T-cell (primary cell): ENCODE measurements at regions not wholly inside any gene's neighbourhood (a gene's known extent, or its start where the extent isn't known, plus 50 kb on each side); places are given as distances from the start of the nearest gene placed in this dataset.

ENCODE experiments used
- ATAC-seq, 4 experiments: fragments of 200-7000 bp in 3 of 4; fragments of 150-1000 bp in 1 of 4; cut with Tn5 transposase; replicated peaks in 1 of 4; 1 replicate in 3 of 4; 2 replicates in 1 of 4; pipeline ENCODE4 v1.10.0; 2021; ENCODE audit warnings: moderate library complexity in 3 of 4, mild to moderate bottlenecking in 2 of 4, moderate number of reproducible peaks in 1 of 4
- CTCF ChIA-PET, 2 donors: fragments of 300-600 bp; sonication (Branson Sonifier 250); formaldehyde crosslinking; loops; one replicate each; lab custom pipeline; 2022; ENCODE audit warnings: antibody characterized with exemption in 2 of 2; lab: Charles Lee
- POLR2A ChIA-PET, 2 donors: fragments of 300-600 bp; sonication (Branson Sonifier 250); formaldehyde crosslinking; loops; one replicate each; lab custom pipeline; 2022; ENCODE audit warnings: antibody characterized with exemption in 2 of 2; lab: Charles Lee
- DNase-seq, 35 experiments: peaks; one replicate each; pipeline versions ENCODE4 v3.0.0 to v3.0.0-alpha.2; 2013 to 2023
- H3K27ac ChIP-seq: one replicate; pipeline ENCODE4 v1.5.1; 2013; ENCODE audit warnings: low read length
- H3K27me3 ChIP-seq, 2 experiments: replicated peaks in 1 of 2; 1 replicate in 1 of 2; 2 replicates in 1 of 2; pipeline versions ENCODE4 v1.6.1 to v1.7.0; 2013; ENCODE audit warnings: low read length in 1 of 2, mixed read lengths in 1 of 2; ENCODE audit not compliant: control insufficient read depth in 2 of 2, insufficient read depth in 2 of 2; ENCODE audit errors: extremely low read depth in 1 of 2
- H3K36me3 ChIP-seq, 2 donors: 1 replicate in 1 of 2; 2 replicates in 1 of 2; pipeline versions ENCODE4 v1.6.1 to v1.7.0; 2013; ENCODE audit warnings: low read length in 1 of 2; ENCODE audit not compliant: control insufficient read depth in 2 of 2, insufficient read depth in 1 of 2; ENCODE audit errors: extremely low read depth in 1 of 2
- H3K4me1 ChIP-seq, 2 experiments: 1 replicate in 1 of 2; 2 replicates in 1 of 2; pipeline versions ENCODE4 v1.6.1 to v1.7.0; 2013; ENCODE audit warnings: low read length in 2 of 2, mixed read lengths in 1 of 2; ENCODE audit not compliant: insufficient read depth in 2 of 2, control insufficient read depth in 1 of 2; ENCODE audit errors: extremely low read depth in 1 of 2
- H3K4me3 ChIP-seq, 2 donors: 1 replicate in 1 of 2; 2 replicates in 1 of 2; pipeline versions ENCODE4 v1.5.1 to v1.7.0; 2013; ENCODE audit warnings: mild to moderate bottlenecking in 2 of 2, low read length in 1 of 2, moderate library complexity in 1 of 2; ENCODE audit not compliant: control insufficient read depth in 1 of 2; ENCODE audit errors: extremely low read depth in 1 of 2
- H3K9me3 ChIP-seq: 2 replicates; pipeline ENCODE4 v1.7.0; 2013
- H3K27ac Mint-ChIP-seq, 2 donors: one replicate each; pipeline ENCODE4 v1.8.0; 2020 to 2021; ENCODE audit warnings: mild to moderate bottlenecking in 2 of 2, mixed read lengths in 2 of 2
- H3K27me3 Mint-ChIP-seq, 2 donors: one replicate each; pipeline ENCODE4 v1.8.0; 2021 to 2022; ENCODE audit warnings: mixed read lengths in 2 of 2
- H3K36me3 Mint-ChIP-seq: one replicate; pipeline ENCODE4 v1.8.0; 2021; ENCODE audit warnings: mixed read lengths
- H3K4me1 Mint-ChIP-seq, 3 donors: one replicate each; pipeline ENCODE4 v1.8.0; 2020 to 2022; ENCODE audit warnings: mixed read lengths in 3 of 3, mild to moderate bottlenecking in 1 of 3
- H3K4me3 Mint-ChIP-seq, 3 donors: one replicate each; pipeline ENCODE4 v1.8.0; 2020 to 2022; ENCODE audit warnings: mild to moderate bottlenecking in 3 of 3, mixed read lengths in 3 of 3, moderate library complexity in 3 of 3
- H3K9me3 Mint-ChIP-seq, 3 donors: one replicate each; pipeline ENCODE4 v1.8.0; 2020 to 2022; ENCODE audit warnings: mixed read lengths in 3 of 3
- WGBS: methylation state at CpG from one replicate; pipeline ENCODE4 v1.1.5; 2013; ENCODE audit warnings: missing lambda C conversion rate; ENCODE audit not compliant: insufficient coverage; 5-methylcytosine and 5-hydroxymethylcytosine counted together

DNA sequence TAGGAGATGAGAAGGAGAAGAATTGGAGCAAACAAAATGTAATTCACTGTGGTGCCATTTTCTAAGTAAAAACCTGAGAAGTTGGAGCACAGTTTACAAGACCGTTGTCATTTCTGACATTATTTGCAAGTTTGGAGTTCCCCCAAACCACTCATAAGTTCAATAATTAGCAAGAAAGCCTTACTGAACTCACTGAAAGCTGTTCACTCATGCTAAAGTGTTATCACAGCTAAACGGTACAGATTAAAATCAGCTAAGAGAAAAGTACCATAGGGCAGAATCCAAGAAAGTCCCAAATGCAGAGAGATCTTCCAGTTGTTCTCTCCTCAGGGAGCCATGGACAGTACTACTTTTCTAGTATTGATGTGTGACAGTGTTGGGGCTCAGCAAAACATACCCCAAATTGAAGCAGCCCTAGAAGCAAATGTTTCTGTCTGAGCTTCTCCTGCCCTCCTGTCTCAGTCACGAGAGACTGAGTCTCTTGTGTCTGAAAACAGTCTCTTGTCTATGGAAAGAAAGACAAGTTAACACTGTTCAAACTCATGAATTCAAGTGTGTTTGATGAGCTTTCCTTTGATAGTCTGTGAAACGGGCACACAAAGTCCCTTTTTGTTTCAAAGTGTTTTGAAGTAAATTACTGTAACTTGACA is 221.2 kb downstream of the GABRG2 start:
- Mint-ChIP-seq H3K4me3 (no peak overlapping the region), H3K4me1 (no peaks in the 10 kb centered on the region), H3K27me3 (no peaks in the 10 kb centered on the region), H3K36me3 (no peaks in the 10 kb centered on the region), H3K27ac (no peak overlapping the region), H3K9me3 (peaks cover 5 to 22% (median 15%) of the 10 kb centered on the region in 3 donors)
- Histone ChIP-seq H3K9me3 (no peaks in the 10 kb centered on the region), H3K27ac (no peak overlapping the region), H3K4me3 (no peak overlapping the region), H3K27me3 (no peaks in the 10 kb centered on the region), H3K36me3 (no peaks in the 10 kb centered on the region), H3K4me1 (no peaks in the 10 kb centered on the region)
- ATAC-seq (no peak), DNase-seq (no peak)
- CTCF ChIA-PET = interaction anchor here in 1 of 2 donors (0.6 kb wide), 1 partner anchor 1104 kb away, joined by 6 read pairs; no protein-coding TSS in a partner anchor
- 67% methylated on average over 1 of the region's 4 CpGs for WGBS
- POLR2A ChIA-PET = no interaction called here

DNA sequence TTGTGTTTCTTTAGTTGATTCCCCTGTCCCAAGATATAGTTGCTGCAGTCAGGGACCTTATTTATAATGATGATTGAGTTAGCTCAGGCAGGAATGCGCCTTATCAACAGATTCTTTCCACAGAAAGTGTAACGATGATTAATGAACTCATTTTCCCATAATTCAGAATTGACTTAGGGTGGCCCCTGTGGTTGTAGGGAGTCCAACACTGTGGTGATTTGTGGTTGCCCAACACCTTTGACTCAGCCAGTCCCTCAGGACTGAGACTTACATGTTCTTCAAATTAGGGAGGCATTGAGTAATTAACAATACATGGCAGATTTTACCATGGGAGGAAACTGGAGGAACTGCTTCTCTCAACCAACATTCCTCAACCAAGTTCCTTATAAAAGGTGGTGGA is 221.9 kb downstream of the GABRG2 start:
- H3K27ac Mint-ChIP-seq = no peak overlapping the region
- ChIA-PET POLR2A (no interaction called here), CTCF (interaction anchor here in 1 of 2 donors (0.6 kb wide), 1 partner anchor 1104 kb away, joined by 6 read pairs; no protein-coding TSS in a partner anchor)
- H3K27me3 ChIP-seq = no peaks in the 10 kb centered on the region
- no peaks in the 10 kb centered on the region for H3K4me1 ChIP-seq
- WGBS = no CpG with 5 or more reads among the region's 2 CpGs
- H3K4me3 ChIP-seq = no peak overlapping the region
- DNase-seq (no peak), ATAC-seq (no peak)
- no peak overlapping the region for H3K27ac ChIP-seq
- H3K36me3 Mint-ChIP-seq = no peaks in the 10 kb centered on the region
- H3K4me1 Mint-ChIP-seq = no peaks in the 10 kb centered on the region
- no peak overlapping the region for H3K4me3 Mint-ChIP-seq
- peaks cover 9 to 21% (median 15%) of the 10 kb centered on the region in 3 donors for H3K9me3 Mint-ChIP-seq
- no peaks in the 10 kb centered on the region for H3K27me3 Mint-ChIP-seq
- no peaks in the 10 kb centered on the region for H3K36me3 ChIP-seq
- H3K9me3 ChIP-seq = no peaks in the 10 kb centered on the region

- Mint-ChIP-seq H3K4me3 (no peak overlapping the region), H3K27me3 (no peaks in the 10 kb centered on the region), H3K36me3 (no peaks in the 10 kb centered on the region), H3K9me3 (peaks cover 5 to 14% (median 8%) of the 10 kb centered on the region in 3 donors), H3K4me1 (no peaks in the 10 kb centered on the region), H3K27ac (no peak overlapping the region)
- POLR2A ChIA-PET = no interaction called here
- no peak overlapping the region for H3K27ac ChIP-seq
- H3K4me3 ChIP-seq = no peak overlapping the region
- ATAC-seq (no peak), DNase-seq (no peak)
- H3K36me3 ChIP-seq = no peaks in the 10 kb centered on the region
- CTCF ChIA-PET = no interaction called here
- WGBS = 86% methylated on average over 2 of the region's 2 CpGs
- no peaks in the 10 kb centered on the region for H3K4me1 ChIP-seq
- H3K27me3 ChIP-seq = no peaks in the 10 kb centered on the region
- H3K9me3 ChIP-seq = no peaks in the 10 kb centered on the region
Measured at GRCh38 chr5:162299793-162300192, 232.2 kb downstream of the GABRG2 start.

DNA sequence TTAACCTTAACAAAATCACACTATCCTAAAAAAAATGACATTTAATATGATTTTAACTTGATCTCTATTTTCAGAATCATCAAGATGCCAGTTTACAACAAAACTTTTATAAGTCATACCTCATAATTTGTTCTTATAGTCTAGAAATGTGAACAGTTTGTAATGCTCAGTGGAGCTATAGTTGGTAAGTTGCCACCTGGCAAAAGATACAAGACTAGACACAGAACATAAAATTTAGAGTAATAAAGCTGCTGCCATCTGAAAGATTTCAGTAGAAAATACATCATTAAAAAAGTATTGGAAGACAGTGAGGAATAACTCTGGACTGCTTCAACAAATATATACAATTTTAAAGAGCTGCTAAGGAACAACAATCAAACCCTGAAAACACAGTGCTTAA is 233.8 kb downstream of the GABRG2 start:
- CTCF ChIA-PET = no interaction called here
- Mint-ChIP-seq H3K27me3 (no peaks in the 10 kb centered on the region), H3K27ac (no peak overlapping the region), H3K4me1 (no peaks in the 10 kb centered on the region), H3K36me3 (no peaks in the 10 kb centered on the region), H3K9me3 (peaks cover 5 to 14% (median 8%) of the 10 kb centered on the region in 3 donors), H3K4me3 (no peak overlapping the region)
- Histone ChIP-seq H3K4me3 (no peak overlapping the region), H3K27me3 (no peaks in the 10 kb centered on the region), H3K4me1 (no peaks in the 10 kb centered on the region), H3K9me3 (no peaks in the 10 kb centered on the region), H3K36me3 (no peaks in the 10 kb centered on the region), H3K27ac (no peak overlapping the region)
- ATAC-seq = no peak
- DNase-seq = no peak
- POLR2A ChIA-PET = no interaction called here

- CTCF ChIA-PET = no interaction called here
- Histone ChIP-seq H3K9me3 (peaks cover 2% of the 10 kb centered on the region), H3K27me3 (no peaks in the 10 kb centered on the region), H3K4me3 (no peak overlapping the region), H3K36me3 (no peaks in the 10 kb centered on the region), H3K27ac (no peak overlapping the region), H3K4me1 (no peaks in the 10 kb centered on the region)
- POLR2A ChIA-PET = no interaction called here
- no CpG with 5 or more reads among the region's 3 CpGs for WGBS
- ATAC-seq = no peak
- no peaks in the 10 kb centered on the region for H3K4me1 Mint-ChIP-seq
- DNase-seq = no peak
- H3K9me3 Mint-ChIP-seq = peaks cover 9 to 23% (median 12%) of the 10 kb centered on the region in 3 donors
- no peak overlapping the region for H3K4me3 Mint-ChIP-seq
- H3K27me3 Mint-ChIP-seq = no peaks in the 10 kb centered on the region
- H3K27ac Mint-ChIP-seq = no peak overlapping the region
- no peaks in the 10 kb centered on the region for H3K36me3 Mint-ChIP-seq
Measured at GRCh38 chr5:162323466-162323865, 255.9 kb downstream of the GABRG2 start.

- WGBS = no CpG with 5 or more reads among the region's 3 CpGs
- no peaks in the 10 kb centered on the region for H3K27me3 Mint-ChIP-seq
- DNase-seq = no peak
- H3K9me3 Mint-ChIP-seq = peaks cover 11 to 26% (median 12%) of the 10 kb centered on the region in 3 donors
- H3K4me1 Mint-ChIP-seq = no peaks in the 10 kb centered on the region
- no peaks in the 10 kb centered on the region for H3K36me3 Mint-ChIP-seq
- H3K27ac Mint-ChIP-seq = no peak overlapping the region
- CTCF ChIA-PET = no interaction called here
- no peak overlapping the region for H3K4me3 ChIP-seq
- peaks cover 2% of the 10 kb centered on the region for H3K9me3 ChIP-seq
- no peaks in the 10 kb centered on the region for H3K4me1 ChIP-seq
- no peak overlapping the region for H3K4me3 Mint-ChIP-seq
- no peaks in the 10 kb centered on the region for H3K36me3 ChIP-seq
- POLR2A ChIA-PET = no interaction called here
- no peak overlapping the region for H3K27ac ChIP-seq
- no peak for ATAC-seq
- H3K27me3 ChIP-seq = no peaks in the 10 kb centered on the region
Measured at GRCh38 chr5:162324328-162324727, 256.8 kb downstream of the GABRG2 start.
